ENCODE measurements at regions not wholly inside any gene's neighbourhood (a gene's known extent, or its start where the extent isn't known, plus 50 kb on each side); places are given as distances from the start of the nearest gene placed in this dataset.
"Not testable (repeated sequence)": the region's sequence is repeated elsewhere in the genome, so short reads cannot be mapped to it uniquely, and the experiment has no call there.

DNA sequence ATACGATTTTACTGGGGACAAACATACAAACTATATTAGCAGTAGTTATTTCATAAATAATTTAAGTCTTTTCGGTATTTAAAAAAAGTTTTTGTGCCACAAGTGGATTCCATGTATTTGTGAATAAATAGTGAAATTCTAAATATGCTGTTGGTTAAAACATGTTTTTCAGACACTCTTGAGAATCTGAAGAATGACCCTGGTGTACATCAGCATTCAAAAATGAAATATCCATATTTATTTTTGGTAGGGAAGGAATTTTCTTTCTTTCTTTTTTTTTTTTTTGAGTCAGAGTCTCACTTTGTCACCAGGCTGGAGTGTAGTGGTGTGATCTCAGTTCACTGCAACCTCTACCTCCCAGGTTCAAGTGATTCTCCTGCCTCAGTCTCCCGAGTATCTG is 136.1 kb upstream of the CDK6 start:
- ATAC-seq = no peak

- no peak for ATAC-seq
Observed at GRCh38 chr7:92969061-92969460, 132.7 kb upstream of the CDK6 start.

DNA sequence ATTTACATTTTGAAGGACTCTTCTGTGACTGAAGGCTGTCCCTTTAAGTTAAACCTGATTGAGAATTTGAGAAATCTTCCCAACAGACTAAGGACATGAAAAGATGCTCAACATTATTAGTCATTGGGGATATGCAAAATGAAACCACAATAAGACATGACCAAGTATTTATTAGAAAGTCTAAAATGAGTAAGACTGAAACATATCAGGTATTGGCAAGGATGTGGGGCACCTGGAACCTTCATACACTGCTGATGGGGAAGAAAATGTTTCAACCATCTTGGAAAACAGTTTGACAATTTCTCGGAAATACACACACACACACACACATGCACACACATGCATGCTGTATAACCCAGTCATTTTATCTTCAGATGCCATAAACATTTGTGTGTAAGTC is 132.1 kb upstream of the CDK6 start:
- ATAC-seq = no peak

DNA sequence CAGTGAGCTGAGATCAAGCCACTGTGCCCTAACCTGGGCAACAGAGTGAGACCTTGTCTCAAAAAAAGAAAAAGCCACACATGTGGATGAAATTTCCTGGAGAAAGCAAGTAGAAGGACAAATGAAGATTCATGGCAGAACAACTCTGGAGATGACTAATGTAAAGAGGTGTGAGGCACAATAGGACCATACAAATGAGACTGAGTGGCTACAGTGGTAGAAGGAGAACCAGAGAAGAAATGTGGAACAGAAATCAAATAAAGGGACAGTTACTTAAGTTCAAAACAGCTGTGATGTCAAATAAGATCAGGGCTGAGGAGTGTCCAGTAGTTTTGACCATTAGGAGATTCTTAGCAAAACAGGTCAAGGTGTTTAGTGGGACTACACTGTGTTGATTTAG is 130.9 kb upstream of the CDK6 start:
- no peak for ATAC-seq

- no peak for ATAC-seq
Observed at GRCh38 chr7:92964141-92964540, 127.8 kb upstream of the CDK6 start.

DNA sequence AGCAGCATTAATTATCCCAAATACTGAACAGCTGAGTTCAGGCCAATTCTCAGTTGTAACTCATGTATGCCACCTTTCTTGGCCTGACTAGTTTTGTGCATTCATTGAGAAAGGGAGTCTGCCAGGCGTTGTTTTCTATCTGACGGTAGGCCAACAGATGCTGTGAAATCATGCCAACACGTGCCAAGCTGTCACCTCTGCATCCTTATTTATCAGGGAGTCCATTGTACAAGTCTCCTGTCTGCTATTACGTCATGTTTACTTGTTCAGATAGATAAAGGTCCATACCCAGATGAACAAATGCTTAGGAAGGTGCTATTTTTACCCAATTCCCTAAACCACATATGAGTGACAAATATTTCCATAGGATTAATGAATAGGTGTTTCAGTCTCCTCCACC is 127.2 kb upstream of the CDK6 start:
- no peak for ATAC-seq

DNA sequence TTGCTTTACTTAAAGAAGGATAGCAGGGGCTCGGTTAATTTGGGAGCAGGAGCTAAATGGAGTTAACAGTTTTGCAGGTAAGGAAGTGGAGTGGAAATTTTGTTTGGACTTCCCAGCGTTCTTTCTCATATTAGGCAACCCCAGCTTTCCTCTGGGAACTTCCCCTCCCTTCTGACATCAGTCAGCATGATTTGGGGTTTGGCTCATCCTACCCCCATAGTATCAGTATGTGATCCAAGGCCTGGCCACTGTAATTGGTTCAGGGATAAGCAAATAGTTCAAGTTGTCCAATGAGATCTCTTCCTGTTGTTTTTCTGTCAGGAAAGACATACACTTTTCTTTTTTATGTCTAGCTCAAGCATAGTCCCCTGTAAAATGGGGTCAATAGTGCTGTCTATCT is 125.6 kb upstream of the CDK6 start:
- no peak for ATAC-seq

- no peak for ATAC-seq
Observed at GRCh38 chr7:92956575-92956974, 120.2 kb upstream of the CDK6 start.

DNA sequence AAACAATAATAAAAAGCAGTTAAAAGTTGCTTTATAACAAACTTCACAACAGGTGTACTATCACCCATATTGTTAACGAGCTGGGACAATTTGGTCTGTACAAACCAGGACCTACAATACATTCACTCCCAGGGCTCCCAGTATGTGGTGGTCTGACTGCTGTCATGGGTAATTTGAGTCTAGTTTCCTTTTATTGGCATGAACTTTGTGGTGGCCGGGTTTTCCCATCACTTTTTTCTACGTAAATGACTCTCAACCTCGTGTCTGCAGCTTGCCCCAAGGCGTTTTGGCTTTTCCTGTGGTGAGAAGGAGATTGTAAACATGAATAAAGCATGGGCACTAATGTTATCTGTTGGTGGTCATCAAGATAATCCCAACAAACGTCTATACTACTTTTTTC is 118.7 kb upstream of the CDK6 start:
- ATAC-seq = no peak

- peak; percentile 62 for ATAC-seq
Observed at GRCh38 chr7:92953657-92954056, 117.3 kb upstream of the CDK6 start.

- ATAC-seq = no peak
Observed at GRCh38 chr7:92949748-92950147, 113.4 kb upstream of the CDK6 start.

DNA sequence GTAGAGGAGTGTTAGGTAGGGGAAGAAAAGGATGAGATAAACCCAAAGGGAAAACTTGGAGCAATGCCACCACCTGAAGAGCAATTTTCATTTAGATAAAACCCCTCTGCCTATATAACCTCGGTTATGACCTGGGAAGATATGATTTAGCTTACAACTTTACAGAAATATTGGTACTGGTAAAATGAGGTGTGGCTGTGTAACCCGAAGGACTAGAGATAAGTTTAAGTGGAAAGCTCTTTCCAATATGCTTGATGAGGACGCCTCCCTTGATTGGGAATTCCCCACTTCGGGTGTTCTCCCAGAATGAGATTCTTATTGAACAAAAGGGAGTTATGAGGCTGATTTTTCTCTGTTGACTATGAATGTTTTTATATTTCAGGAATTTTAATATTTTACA is 109.5 kb upstream of the CDK6 start:
- no peak for ATAC-seq

DNA sequence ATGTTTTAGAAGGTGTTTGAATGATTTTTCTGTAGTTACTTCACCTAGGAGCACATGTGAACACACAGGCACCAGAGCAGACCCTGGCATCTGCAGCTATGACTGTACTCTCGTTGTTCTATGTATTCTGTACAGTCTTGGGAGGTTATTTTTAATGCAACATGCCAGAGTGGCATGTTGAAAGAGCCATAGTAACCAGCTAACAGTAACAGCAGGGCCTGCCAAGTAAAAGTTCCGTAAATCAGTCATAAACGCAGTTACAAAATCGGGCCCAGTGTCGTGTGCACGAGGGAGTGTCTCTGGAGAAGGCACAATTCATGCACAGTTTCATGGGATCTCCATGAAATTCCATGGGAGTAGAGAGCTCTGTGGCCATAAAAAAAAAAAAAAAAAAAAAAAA is 108.3 kb upstream of the CDK6 start:
- ATAC-seq = no peak

DNA sequence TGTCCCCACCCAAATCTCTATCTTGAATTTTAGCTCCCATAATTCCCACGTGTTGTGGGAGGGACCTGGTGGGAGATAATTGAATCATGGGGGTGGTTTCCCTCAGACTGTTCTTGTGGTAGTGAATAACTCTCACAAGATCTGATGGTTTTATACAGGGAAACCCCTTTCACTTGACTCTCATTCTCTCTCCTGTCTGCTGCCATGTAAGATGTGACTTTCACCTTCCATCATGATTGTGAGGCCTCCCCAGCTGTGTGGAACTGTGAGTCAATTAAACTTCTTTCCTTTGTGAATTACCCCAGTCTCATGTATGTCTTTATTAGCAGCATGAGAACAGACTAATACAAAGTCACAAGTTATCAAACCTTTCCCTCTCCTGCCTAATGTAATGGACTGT is 106.3 kb upstream of the CDK6 start:
- ATAC-seq = not testable (repeated sequence)

GRCh38 chr7:92939666-92940360 is 103.4 kb upstream of the CDK6 start:
- no peak for ATAC-seq

DNA sequence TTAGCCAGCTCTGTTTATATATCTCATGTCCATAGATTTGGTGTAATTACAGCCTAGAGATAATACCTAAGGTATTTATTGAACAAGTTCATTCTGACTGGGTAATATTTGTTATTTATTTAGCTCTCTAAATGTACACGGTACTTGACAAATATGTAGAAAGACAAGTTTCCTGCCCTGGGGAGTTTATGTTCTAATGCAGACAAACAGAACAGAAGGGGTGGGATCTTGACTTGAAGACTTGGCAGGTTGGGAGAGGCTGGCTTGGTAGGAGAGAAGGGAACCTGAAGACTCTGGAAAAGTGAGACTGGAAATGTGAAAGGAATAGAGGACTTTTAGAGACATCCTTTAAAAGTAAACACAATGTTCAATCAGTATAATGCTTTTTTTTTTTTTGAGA is 97.7 kb upstream of the CDK6 start:
- peak; percentile 77 for ATAC-seq

- no peak for ATAC-seq
Observed at GRCh38 chr7:92932450-92932849, 96.1 kb upstream of the CDK6 start.

GRCh38 chr7:92930404-92930803 is 94.0 kb upstream of the CDK6 start:
- no peak for ATAC-seq

- ATAC-seq = no peak
Observed at GRCh38 chr7:92926697-92927044, 90.3 kb upstream of the CDK6 start.

GRCh38 chr7:92925876-92926696 is 89.7 kb upstream of the CDK6 start:
- no peak for ATAC-seq

- ATAC-seq = no peak
Observed at GRCh38 chr7:92924800-92925199, 88.4 kb upstream of the CDK6 start.

DNA sequence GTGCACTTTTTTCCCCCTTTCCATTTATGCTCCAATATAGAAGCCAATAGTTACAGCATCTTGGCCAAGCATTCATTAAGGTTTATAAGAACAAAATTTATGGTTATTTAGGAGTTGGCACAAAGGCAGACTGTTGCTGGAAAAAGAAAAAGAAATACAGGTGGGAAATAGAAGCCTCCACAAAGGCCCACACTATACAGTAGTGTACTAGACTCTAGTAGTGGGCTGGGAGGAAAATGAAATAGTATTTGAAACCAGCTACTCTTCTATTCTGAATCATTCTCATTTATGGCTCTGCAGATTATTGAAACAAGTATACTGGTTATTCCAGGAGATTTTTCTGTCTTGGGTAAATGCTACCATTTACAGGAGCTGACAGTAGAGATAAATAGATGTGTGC is 80.9 kb upstream of the CDK6 start:
- no peak for ATAC-seq

GRCh38 chr7:92916770-92917224 is 80.4 kb upstream of the CDK6 start:
- ATAC-seq = no peak

DNA sequence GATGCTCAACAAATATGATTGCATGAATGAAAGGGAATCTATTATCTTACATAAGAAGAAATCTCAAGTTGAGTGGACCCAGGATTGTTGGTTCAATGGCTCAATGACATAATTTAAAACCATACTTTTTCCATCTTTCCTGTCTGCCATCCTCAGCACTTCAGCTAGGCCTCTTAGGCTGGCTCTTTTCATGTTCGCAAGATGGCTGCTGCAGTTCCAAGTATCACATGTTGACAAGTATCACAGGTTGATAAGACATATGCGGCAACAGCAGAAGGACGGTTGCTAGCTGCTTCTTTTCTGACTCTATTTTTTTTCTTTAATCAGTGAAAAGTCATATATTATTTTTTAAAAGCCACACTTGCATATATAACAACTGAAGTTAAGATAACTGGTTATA is 79.0 kb upstream of the CDK6 start:
- no peak for ATAC-seq

DNA sequence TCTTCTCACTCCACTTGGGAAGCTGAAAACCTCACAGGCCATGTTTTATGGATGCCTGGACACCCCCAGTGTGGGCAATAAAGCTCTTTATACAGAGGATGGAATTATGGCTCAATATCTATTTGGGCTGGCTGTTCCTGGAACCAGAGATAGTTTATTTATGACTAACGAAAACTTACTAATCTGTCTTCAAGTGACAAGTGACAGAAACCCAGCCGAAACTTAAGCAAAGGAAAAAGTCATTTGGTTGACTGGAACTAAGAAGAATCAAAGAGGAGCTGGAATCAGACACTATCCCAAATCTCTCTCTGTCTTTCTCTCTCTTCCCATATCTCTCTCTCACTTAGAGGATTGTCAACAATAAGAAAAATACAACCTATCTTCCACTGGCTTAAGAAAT is 78.3 kb upstream of the CDK6 start:
- ATAC-seq = no peak
